OCI-LY7 (cell line): ENCODE measurements at regions not wholly inside any gene's neighbourhood (a gene's known extent, or its start where the extent isn't known, plus 50 kb on each side); places are given as distances from the start of the nearest gene placed in this dataset.

ENCODE experiments used
- BruUV-seq: library from RNA; stranded (reverse); fragments of 400-500 nt; replicated peaks from 2 replicates; lab custom pipeline; 2021; lab: Mats Ljungman, UMichigan
- CTCF ChIA-PET: fragments of 300-600 bp; sonication (Branson Sonifier 250); formaldehyde crosslinking; loops from one replicate; lab custom pipeline; 2022; ENCODE audit warnings: antibody characterized with exemption; ENCODE audit not compliant: unreplicated experiment; lab: Charles Lee
- POLR2A ChIA-PET: fragments of 300-600 bp; sonication (Branson Sonifier 250); formaldehyde crosslinking; loops from one replicate; lab custom pipeline; 2022; ENCODE audit warnings: antibody characterized with exemption; lab: Charles Lee
- DNase-seq: peaks from one replicate; pipeline ENCODE4 v3.0.0-alpha.2; 2015; ENCODE audit warnings: low spot score
- H2AFZ ChIP-seq: fragments of 200-600 bp; sonication (generic), shearing (Covaris generic); 2 replicates; pipeline ENCODE4 v1.6.1; 2014; ENCODE audit warnings: mild to moderate bottlenecking, antibody characterized with exemption, low read length, moderate library complexity
- H3K27ac ChIP-seq: fragments of 200-600 bp; sonication (generic); 2 replicates; pipeline ENCODE4 v1.5.1; 2014; ENCODE audit warnings: mixed run types, low read depth, mild to moderate bottlenecking, moderate library complexity, low read length, inconsistent platforms; ENCODE audit not compliant: poor library complexity, severe bottlenecking
- H3K36me3 ChIP-seq: fragments of 200-600 bp; sonication (generic); 2 replicates; pipeline ENCODE4 v1.6.1; 2014; ENCODE audit warnings: mild to moderate bottlenecking, antibody characterized with exemption, low read length, moderate library complexity, mixed read lengths; ENCODE audit not compliant: insufficient read depth
- H3K4me1 ChIP-seq: fragments of 200-600 bp; sonication (generic); 2 replicates; pipeline ENCODE4 v1.5.1; 2014; ENCODE audit warnings: mild to moderate bottlenecking, low read length; ENCODE audit not compliant: insufficient read depth, poor library complexity, severe bottlenecking
- H3K4me2 ChIP-seq: fragments of 200-600 bp; sonication (generic); 2 replicates; pipeline ENCODE4 v1.6.1; 2014; ENCODE audit warnings: mild to moderate bottlenecking, low read length
- H3K4me3 ChIP-seq: fragments of 200-600 bp; sonication (generic); 2 replicates; pipeline ENCODE4 v1.5.1; 2014; ENCODE audit warnings: mild to moderate bottlenecking, low read depth, low read length; ENCODE audit not compliant: poor library complexity, severe bottlenecking
- H3K79me2 ChIP-seq: fragments of 200-600 bp; sonication (generic); 2 replicates; pipeline ENCODE4 v1.6.1; 2016; ENCODE audit warnings: low read depth, mild to moderate bottlenecking, low read length, moderate library complexity, mixed read lengths; ENCODE audit not compliant: insufficient read depth
- H3K9me2 ChIP-seq: fragments of 200-600 bp; sonication (generic); 2 replicates; pipeline ENCODE4 v1.6.1; 2016; ENCODE audit warnings: mild to moderate bottlenecking, low read length, mixed read lengths; ENCODE audit not compliant: insufficient read depth
- H3K9me3 ChIP-seq: fragments of 200-600 bp; sonication (generic); 2 replicates; pipeline ENCODE4 v1.6.1; 2014; ENCODE audit warnings: mild to moderate bottlenecking, mixed run types, low read length, mixed read lengths
- H4K20me1 ChIP-seq: fragments of 200-600 bp; sonication (generic); 2 replicates; pipeline ENCODE4 v1.6.1; 2014; ENCODE audit warnings: mild to moderate bottlenecking, antibody characterized with exemption, low read length, moderate library complexity, mixed read lengths; ENCODE audit not compliant: insufficient read depth
- CTCF ChIP-seq: fragments of 200-600 bp; sonication (generic); conservative IDR thresholded peaks from 2 replicates; pipeline ENCODE4 v1.5.1; 2014; ENCODE audit warnings: mild to moderate bottlenecking, antibody characterized with exemption, low read length, moderate library complexity, mixed read lengths
- EZH2phosphoT487 ChIP-seq: fragments of 200-600 bp; sonication (generic); IDR thresholded peaks from 2 replicates; pipeline ENCODE4 v1.6.1; 2018; ENCODE audit warnings: low read depth, borderline replicate concordance, mild to moderate bottlenecking, mixed run types, antibody characterized with exemption, low read length, moderate library complexity, mixed read lengths
- intact Hi-C: fragments of 100-400 bp; cut with micrococcal nuclease; formaldehyde crosslinking; loops from one replicate; pipeline ENCODE4 v1.10.0; 2022; ENCODE audit not compliant: unreplicated experiment

- TF ChIP-seq EZH2phosphoT487 (no peak), CTCF (no peak)
- no peak overlapping the region for H3K27ac ChIP-seq
Measured at GRCh38 chr10:55273946-55274345, 472.9 kb upstream of the PCDH15 start.

GRCh38 chr10:55272886-55273285 lies 471.9 kb upstream of the PCDH15 start:
- Histone ChIP-seq H4K20me1 (no peaks in the 10 kb centered on the region), H3K27ac (no peak overlapping the region), H3K36me3 (no peaks in the 10 kb centered on the region), H3K4me1 (no peaks in the 10 kb centered on the region), H3K79me2 (no peaks in the 10 kb centered on the region), H2AFZ (no peak overlapping the region), H3K4me3 (no peak overlapping the region), H3K4me2 (no peak overlapping the region), H3K9me3 (no peaks in the 10 kb centered on the region), H3K9me2 (no peaks in the 10 kb centered on the region)
- ChIA-PET CTCF (no interaction called here), POLR2A (no interaction called here)
- intact Hi-C loops: no loop called here
- no peak for DNase-seq
- BruUV-seq: no TSS peak
- TF ChIP-seq CTCF (no peak), EZH2phosphoT487 (no peak)

More at GRCh38 chr10:55273946-55274345, 472.9 kb upstream of the PCDH15 start:
- no peaks in the 10 kb centered on the region for H4K20me1 ChIP-seq
- ChIA-PET CTCF (no interaction called here), POLR2A (interaction anchor here (0.7 kb wide), 1 partner anchor 238 kb away, joined by 3 read pairs; no protein-coding TSS in a partner anchor)
- no peak overlapping the region for H3K4me3 ChIP-seq
- no peak overlapping the region for H3K4me2 ChIP-seq
- H3K9me2 ChIP-seq: no peaks in the 10 kb centered on the region
- no peaks in the 10 kb centered on the region for H3K36me3 ChIP-seq
- H3K79me2 ChIP-seq: no peaks in the 10 kb centered on the region
- no peak overlapping the region for H2AFZ ChIP-seq
- BruUV-seq: no TSS peak
- H3K4me1 ChIP-seq: no peaks in the 10 kb centered on the region
- no peaks in the 10 kb centered on the region for H3K9me3 ChIP-seq
- intact Hi-C loops: no loop called here
- no peak for DNase-seq

- Histone ChIP-seq H3K9me3 (no peaks in the 10 kb centered on the region), H4K20me1 (no peaks in the 10 kb centered on the region), H3K4me3 (no peak overlapping the region), H3K4me2 (no peak overlapping the region), H3K36me3 (no peaks in the 10 kb centered on the region), H3K27ac (no peak overlapping the region), H2AFZ (no peak overlapping the region), H3K4me1 (no peaks in the 10 kb centered on the region), H3K79me2 (no peaks in the 10 kb centered on the region), H3K9me2 (no peaks in the 10 kb centered on the region)
- POLR2A ChIA-PET: no interaction called here
- no TSS peak for BruUV-seq
- TF ChIP-seq CTCF: no peak
- TF ChIP-seq EZH2phosphoT487: no peak
- CTCF ChIA-PET: no interaction called here
- intact Hi-C loops: loop anchor here (10.0 kb wide), 3 partner anchors 282 to 1662 kb away; no protein-coding TSS in a partner anchor
- DNase-seq: no peak
Measured at GRCh38 chr10:55266797-55267196, 465.8 kb upstream of the PCDH15 start.
